ENCODE measurements at regions not wholly inside any gene's neighbourhood (a gene's known extent, or its start where the extent isn't known, plus 50 kb on each side); places are given as distances from the start of the nearest gene placed in this dataset.

- H2AFZ ChIP-seq (ENCODE audit: insufficient read depth, low read depth, low read length, poor library complexity, severe bottlenecking) = no peak overlapping the region
- Mint-ChIP-seq H3K4me1 (no peaks in the 10 kb centered on the region), H3K27ac (no peak overlapping the region), H3K36me3 (no peaks in the 10 kb centered on the region), H3K4me3 (no peak overlapping the region), H3K9me3 (no peaks in the 10 kb centered on the region), H3K27me3 (ENCODE audit: low read depth in 3 of 3) (peaks cover 0 to 4% (median 1%) of the 10 kb centered on the region in 3 donors)
- intact Hi-C loops (cut with micrococcal nuclease) = no loop called here
- TF ChIP-seq CTCF (IDR thresholded peaks at IDR 0.05) = no peak
- H3K4me3 ChIP-seq (replicated peaks in 1 of 3; ENCODE audit: low read depth in 2 of 3, low read length in 3 of 3) = no peak overlapping the region
- no peak overlapping the region for H3K4me2 ChIP-seq (replicated peaks; ENCODE audit: extremely low read depth, low read length, poor library complexity, severe bottlenecking)
- DNase-seq = peak in 2 of 3 donors; percentile 7 to 14
- no peaks in the 10 kb centered on the region for H3K4me1 ChIP-seq (ENCODE audit: control insufficient read depth in 1 of 2, insufficient read depth in 2 of 2, low read length in 2 of 2)
- H3K36me3 ChIP-seq (replicated peaks in 1 of 2; ENCODE audit: control insufficient read depth in 1 of 2, insufficient read depth in 2 of 2, low read length in 2 of 2) = no peaks in the 10 kb centered on the region
- H3K27ac ChIP-seq (ENCODE audit: low read depth in 1 of 2, low read length in 2 of 2) = no peak overlapping the region
- no peaks in the 10 kb centered on the region for H3K79me2 ChIP-seq (ENCODE audit: insufficient read depth, low read length)
- no CpG with 5 or more reads among the region's 1 CpG for WGBS (ENCODE audit: insufficient coverage)
- H3K9me3 ChIP-seq (replicated peaks in 1 of 2; ENCODE audit: control insufficient read depth in 1 of 2, insufficient read depth in 1 of 2, low read length in 2 of 2) = no peaks in the 10 kb centered on the region
- no peak overlapping the region for H3K9ac ChIP-seq (ENCODE audit: insufficient read depth, low read length, poor library complexity, severe bottlenecking)
- H4K20me1 ChIP-seq (ENCODE audit: insufficient read depth, low read length) = no peaks in the 10 kb centered on the region
- no peaks in the 10 kb centered on the region for H3K27me3 ChIP-seq (ENCODE audit: control insufficient read depth in 2 of 2, insufficient read depth in 2 of 2, low read length in 2 of 2)
These were observed 214.9 kb upstream of the SPRED2 start for GRCh38 chr2:65647249-65647842.

- H2AFZ ChIP-seq (ENCODE audit: insufficient read depth, low read depth, low read length, poor library complexity, severe bottlenecking) = peak overlapping the region; percentile 40
These were observed 208.3 kb upstream of the SPRED2 start for GRCh38 chr2:65640793-65641103.

More at GRCh38 chr2:65640793-65641103, 208.3 kb upstream of the SPRED2 start:
- H3K9me3 Mint-ChIP-seq = no peaks in the 10 kb centered on the region
- Histone ChIP-seq H3K27me3 (ENCODE audit: control insufficient read depth in 2 of 2, insufficient read depth in 2 of 2, low read length in 2 of 2) (peaks cover 0 to 10% of the 10 kb centered on the region in 2 donors), H3K36me3 (replicated peaks in 1 of 2; ENCODE audit: control insufficient read depth in 1 of 2, insufficient read depth in 2 of 2, low read length in 2 of 2) (no peaks in the 10 kb centered on the region), H4K20me1 (ENCODE audit: insufficient read depth, low read length) (no peaks in the 10 kb centered on the region), H3K4me3 (replicated peaks in 1 of 3; ENCODE audit: low read depth in 2 of 3, low read length in 3 of 3) (no peak overlapping the region), H3K4me2 (replicated peaks; ENCODE audit: extremely low read depth, low read length, poor library complexity, severe bottlenecking) (no peak overlapping the region), H3K9ac (ENCODE audit: insufficient read depth, low read length, poor library complexity, severe bottlenecking) (no peak overlapping the region), H3K27ac (ENCODE audit: low read depth in 1 of 2, low read length in 2 of 2) (no peak overlapping the region), H3K4me1 (ENCODE audit: control insufficient read depth in 1 of 2, insufficient read depth in 2 of 2, low read length in 2 of 2) (no peaks in the 10 kb centered on the region), H3K79me2 (ENCODE audit: insufficient read depth, low read length) (no peaks in the 10 kb centered on the region), H3K9me3 (replicated peaks in 1 of 2; ENCODE audit: control insufficient read depth in 1 of 2, insufficient read depth in 1 of 2, low read length in 2 of 2) (no peaks in the 10 kb centered on the region)
- no peaks in the 10 kb centered on the region for H3K36me3 Mint-ChIP-seq
- intact Hi-C loops (cut with micrococcal nuclease) = no loop called here
- H3K4me3 Mint-ChIP-seq = no peak overlapping the region
- H3K27me3 Mint-ChIP-seq (ENCODE audit: low read depth in 3 of 3) = peaks cover 7 to 24% (median 19%) of the 10 kb centered on the region in 3 donors
- WGBS (ENCODE audit: insufficient coverage) = 93% methylated on average over 5 of the region's 8 CpGs
- no peak overlapping the region for H3K27ac Mint-ChIP-seq
- peak; percentile 11 for TF ChIP-seq CTCF (IDR thresholded peaks at IDR 0.05)
- H3K4me1 Mint-ChIP-seq = peaks cover 4% of the 10 kb centered on the region
- no peak for DNase-seq

All from CD14-positive monocyte (primary cell).